ENCODE measurements at regions not wholly inside any gene's neighbourhood (a gene's known extent, or its start where the extent isn't known, plus 50 kb on each side); places are given as distances from the start of the nearest gene placed in this dataset.

GRCh38 chr14:29028973-29029582, 262.5 kb downstream of the FOXG1 start:
- Histone ChIP-seq H3K9me3 (no peaks in the 10 kb centered on the region), H3K4me1 (ENCODE audit: insufficient read depth) (no peaks in the 10 kb centered on the region), H3K36me3 (no peaks in the 10 kb centered on the region), H3K4me3 (no peak overlapping the region), H3K27me3 (no peaks in the 10 kb centered on the region), H3K27ac (no peak overlapping the region)
- 60 to 62% (median 62%) methylated on average over 7 of the region's 7 CpGs for WGBS, 3 donors
- intact Hi-C loops (cut with DNase I): no loop called here
- DNase-seq: no peak
- TF ChIP-seq EP300 (IDR thresholded peaks at IDR 0.05) (no peak), CTCF (IDR thresholded peaks at IDR 0.05) (no peak), POLR2A (IDR thresholded peaks at IDR 0.05) (no peak)

- TF ChIP-seq CTCF (IDR thresholded peaks at IDR 0.05) (no peak), POLR2A (IDR thresholded peaks at IDR 0.05) (no peak), EP300 (IDR thresholded peaks at IDR 0.05) (no peak)
- WGBS, 3 donors: 8 to 23% (median 11%) methylated on average over 2 of the region's 2 CpGs
- DNase-seq: no peak
Measured at GRCh38 chr14:29030121-29030520, 263.5 kb downstream of the FOXG1 start.

GRCh38 chr14:29030970-29031369, 264.4 kb downstream of the FOXG1 start:
- no peaks in the 10 kb centered on the region for H3K36me3 ChIP-seq
- TF ChIP-seq CTCF (IDR thresholded peaks at IDR 0.05) (no peak), POLR2A (IDR thresholded peaks at IDR 0.05) (no peak), EP300 (IDR thresholded peaks at IDR 0.05) (no peak)
- H3K4me3 ChIP-seq: no peak overlapping the region
- no peaks in the 10 kb centered on the region for H3K9me3 ChIP-seq
- H3K27me3 ChIP-seq: no peaks in the 10 kb centered on the region
- no peak overlapping the region for H3K27ac ChIP-seq
- no peaks in the 10 kb centered on the region for H3K4me1 ChIP-seq (ENCODE audit: insufficient read depth)
- intact Hi-C loops (cut with DNase I): no loop called here
- WGBS, 3 donors: 67 to 94% (median 70%) methylated on average over 2 of the region's 2 CpGs
- DNase-seq: no peak

More at GRCh38 chr14:29030121-29030520, 263.5 kb downstream of the FOXG1 start:
- Histone ChIP-seq H3K27me3 (no peaks in the 10 kb centered on the region), H3K27ac (no peak overlapping the region), H3K36me3 (no peaks in the 10 kb centered on the region), H3K4me1 (ENCODE audit: insufficient read depth) (no peaks in the 10 kb centered on the region), H3K9me3 (no peaks in the 10 kb centered on the region), H3K4me3 (no peak overlapping the region)
- intact Hi-C loops (cut with DNase I): no loop called here

- intact Hi-C loops (cut with DNase I): no loop called here
- Histone ChIP-seq H3K36me3 (no peaks in the 10 kb centered on the region), H3K27ac (no peak overlapping the region), H3K4me1 (ENCODE audit: insufficient read depth) (no peaks in the 10 kb centered on the region), H3K27me3 (no peaks in the 10 kb centered on the region), H3K4me3 (no peak overlapping the region), H3K9me3 (no peaks in the 10 kb centered on the region)
- 46 to 59% (median 51%) methylated on average over 3 of the region's 3 CpGs for WGBS, 3 donors
- no peak for DNase-seq
- TF ChIP-seq CTCF (IDR thresholded peaks at IDR 0.05): no peak
- TF ChIP-seq POLR2A (IDR thresholded peaks at IDR 0.05): no peak
- no peak for TF ChIP-seq EP300 (IDR thresholded peaks at IDR 0.05)
Measured at GRCh38 chr14:29035134-29035533, 268.5 kb downstream of the FOXG1 start.
